IMR-90 (cell line): ENCODE measurements at regions not wholly inside any gene's neighbourhood (a gene's known extent, or its start where the extent isn't known, plus 50 kb on each side); places are given as distances from the start of the nearest gene placed in this dataset.

Experiments
- ATAC-seq: fragments of 200-7000 bp; cut with Tn5 transposase; 2 replicates; pipeline ENCODE4 v1.9.1; 2020; ENCODE audit warnings: low read depth, mild to moderate bottlenecking, moderate library complexity
- BruUV-seq: library from RNA; stranded (reverse); fragments of 400-500 nt; replicated peaks from 2 replicates; lab custom pipeline; 2021; lab: Mats Ljungman, UMichigan
- CTCF ChIA-PET: fragments of 300-600 bp; formaldehyde crosslinking; extraction: SDS; loops from one replicate; lab custom pipeline; 2021; ENCODE audit warnings: antibody characterized with exemption; lab: Yijun Ruan, JAX
- POLR2A ChIA-PET: fragments of 300-600 bp; sonication (Branson Sonifier 250); formaldehyde crosslinking; loops from one replicate; lab custom pipeline; 2022; ENCODE audit warnings: antibody characterized with exemption; ENCODE audit not compliant: unreplicated experiment; lab: Charles Lee
- DNase-seq: peaks from one replicate; pipeline ENCODE4 v3.0.0; 2013
- H2AFZ ChIP-seq: replicated peaks from 2 replicates; pipeline ENCODE3; 2013; ENCODE audit warnings: low read length, mild to moderate bottlenecking; ENCODE audit not compliant: poor library complexity
- H2AK5ac ChIP-seq: 2 replicates; pipeline ENCODE4 v1.6.1; 2013; ENCODE audit warnings: low read depth, low read length, inconsistent platforms
- H2AK9ac ChIP-seq: replicated peaks from 2 replicates; pipeline ENCODE3; 2013; ENCODE audit warnings: mild to moderate bottlenecking, low read depth, low read length, moderate library complexity; ENCODE audit not compliant: poor library complexity
- H2BK120ac ChIP-seq: 2 replicates; pipeline ENCODE4 v1.6.1; 2013; ENCODE audit warnings: low read depth, low read length, inconsistent platforms
- H2BK15ac ChIP-seq: 3 replicates; pipeline ENCODE4 v1.6.1; 2013; ENCODE audit warnings: low read depth, low read length, inconsistent platforms
- H2BK20ac ChIP-seq: 2 replicates; pipeline ENCODE4 v1.6.1; 2013; ENCODE audit warnings: low read depth, mild to moderate bottlenecking, inconsistent platforms, low read length, moderate library complexity
- H2BK5ac ChIP-seq: 2 replicates; pipeline ENCODE4 v1.6.1; 2013; ENCODE audit warnings: mild to moderate bottlenecking, low read depth, low read length, inconsistent platforms; ENCODE audit not compliant: poor library complexity, severe bottlenecking
- H3K14ac ChIP-seq: replicated peaks from 2 replicates; pipeline ENCODE4 v1.6.1; 2013; ENCODE audit warnings: low read depth, low read length, inconsistent platforms
- H3K18ac ChIP-seq: 2 replicates; pipeline ENCODE4 v1.6.1; 2013; ENCODE audit warnings: low read depth, low read length, control low read depth
- H3K23ac ChIP-seq: 2 replicates; pipeline ENCODE4 v1.6.1; 2013; ENCODE audit warnings: low read depth, low read length, inconsistent platforms
- H3K27ac ChIP-seq: 2 replicates; pipeline ENCODE4 v1.5.1; 2013; ENCODE audit warnings: mild to moderate bottlenecking, control low read depth, low read length; ENCODE audit not compliant: insufficient read depth
- H3K27me3 ChIP-seq: 2 replicates; pipeline ENCODE4 v1.6.1; 2013; ENCODE audit warnings: low read length; ENCODE audit not compliant: control insufficient read depth, insufficient read depth
- H3K36me3 ChIP-seq: 2 replicates; pipeline ENCODE4 v1.6.1; 2013; ENCODE audit warnings: low read length, mixed read lengths; ENCODE audit not compliant: control insufficient read depth, insufficient read depth
- H3K4ac ChIP-seq: 2 replicates; pipeline ENCODE4 v1.6.1; 2013; ENCODE audit warnings: low read depth, low read length, inconsistent platforms
- H3K4me1 ChIP-seq: 2 replicates; pipeline ENCODE4 v1.6.1; 2013; ENCODE audit warnings: low read length, mixed read lengths; ENCODE audit not compliant: control insufficient read depth, insufficient read depth
- H3K4me2 ChIP-seq: 2 replicates; pipeline ENCODE4 v1.6.1; 2013; ENCODE audit warnings: low read depth, mild to moderate bottlenecking, control low read depth, low read length, moderate library complexity
- H3K4me3 ChIP-seq: 2 replicates; pipeline ENCODE4 v1.5.1; 2013; ENCODE audit warnings: low read depth, mild to moderate bottlenecking, control low read depth, low read length, moderate library complexity; ENCODE audit not compliant: insufficient read depth
- H3K56ac ChIP-seq: 2 replicates; pipeline ENCODE4 v1.6.1; 2013; ENCODE audit warnings: low read length, inconsistent platforms; ENCODE audit not compliant: insufficient read depth; ENCODE audit errors: extremely low read depth
- H3K79me1 ChIP-seq, 2 experiments: 2 replicates each; pipeline ENCODE4 v1.6.1; 2013; ENCODE audit warnings: low read length in 2 of 2, inconsistent platforms in 1 of 2, low read depth in 1 of 2
- H3K9ac ChIP-seq: 2 replicates; pipeline ENCODE4 v1.6.1; 2013; ENCODE audit warnings: low read depth, low read length, control low read depth
- H3K9me1 ChIP-seq: 2 replicates; pipeline ENCODE4 v1.6.1; 2013; ENCODE audit warnings: low read length, inconsistent platforms; ENCODE audit not compliant: insufficient read depth
- H3K9me3 ChIP-seq: 2 replicates; pipeline ENCODE4 v1.6.1; 2013; ENCODE audit warnings: low read length; ENCODE audit not compliant: control insufficient read depth, insufficient read depth
- H4K20me1 ChIP-seq: 2 replicates; pipeline ENCODE4 v1.6.1; 2013; ENCODE audit warnings: low read length, inconsistent platforms; ENCODE audit not compliant: insufficient read depth
- H4K5ac ChIP-seq: 2 replicates; pipeline ENCODE4 v1.6.1; 2013; ENCODE audit warnings: mild to moderate bottlenecking, low read depth, low read length, control low read depth
- H4K8ac ChIP-seq, 2 experiments: 2 replicates each; pipeline ENCODE4 v1.6.1; 2013; ENCODE audit warnings: low read depth in 2 of 2, low read length in 2 of 2, control low read depth in 1 of 2, inconsistent platforms in 1 of 2
- H4K91ac ChIP-seq: 2 replicates; pipeline ENCODE4 v1.6.1; 2013; ENCODE audit warnings: low read depth, low read length, inconsistent platforms; ENCODE audit not compliant: insufficient read depth
- CEBPB ChIP-seq: IDR thresholded peaks from 2 replicates; pipeline ENCODE4 v1.6.1; 2012; ENCODE audit warnings: low read depth, low read length, improper control_type of control experiment
- FOS ChIP-seq: fragments of 150-350 bp; IDR thresholded peaks from 2 replicates; pipeline ENCODE4 v1.6.1; 2016; ENCODE audit warnings: low read depth, low read length
- MXI1 ChIP-seq: IDR thresholded peaks from 2 replicates; pipeline ENCODE4 v1.6.1; 2012; ENCODE audit warnings: low read depth, mild to moderate bottlenecking, low read length, moderate library complexity, borderline replicate concordance
- NFE2L2 ChIP-seq: fragments of 150-350 bp; IDR thresholded peaks from 2 replicates; pipeline ENCODE4 v1.6.1; 2016; ENCODE audit warnings: low read depth, mild to moderate bottlenecking, low read length
- POLR2A ChIP-seq: IDR thresholded peaks from 2 replicates; pipeline ENCODE4 v1.6.1; 2012; ENCODE audit warnings: mild to moderate bottlenecking, low read depth, low read length
- SMC3 ChIP-seq: fragments of 150-350 bp; IDR thresholded peaks from 2 replicates; pipeline ENCODE4 v1.6.1; 2016; ENCODE audit warnings: low read depth, mild to moderate bottlenecking, antibody characterized with exemption, low read length, moderate library complexity
- WGBS, 2 experiments: methylation state at CpG; one replicate each; pipeline versions ENCODE4 v1.1.5 to v1.1.7; 2013; ENCODE audit warnings: missing lambda C conversion rate in 2 of 2; ENCODE audit not compliant: insufficient read length in 1 of 2; ENCODE audit errors: extremely low coverage in 2 of 2; 5-methylcytosine and 5-hydroxymethylcytosine counted together
- dilution Hi-C: fragments of 300-500 bp; cut with HindIII; formaldehyde crosslinking; loops from one replicate; pipeline ENCODE4 v1.14.3; 2018; ENCODE audit warnings: low sequenced_read_pairs; ENCODE audit not compliant: unreplicated experiment
- in situ Hi-C: fragments of 300-500 bp; cut with MboI; formaldehyde crosslinking; loops from 3 replicates; pipeline ENCODE4 v1.14.3; 2019; ENCODE audit warnings: low sequenced_read_pairs, inconsistent platforms, mixed read lengths
- intact Hi-C: fragments of 100-400 bp; cut with micrococcal nuclease; formaldehyde crosslinking; loops from 2 replicates; pipeline ENCODE4 v1.10.0; 2022

GRCh38 chr4:127417885-127418535, 214.7 kb upstream of the INTU start:
- Histone ChIP-seq H3K9me3 (no peaks in the 10 kb centered on the region), H3K27me3 (no peaks in the 10 kb centered on the region; the same call in 1 of the 2 replicates), H4K5ac (no peak overlapping the region), H3K4me1 (no peaks in the 10 kb centered on the region; the same call in 1 of the 2 replicates), H3K27ac (no peak overlapping the region), H3K4me3 (no peak overlapping the region), H3K14ac (no peak overlapping the region), H2AK5ac (no peak overlapping the region), H3K79me1 (no peaks in the 10 kb centered on the region), H2BK20ac (no peak overlapping the region), H2BK15ac (no peak overlapping the region), H3K4me2 (no peak overlapping the region), H4K91ac (no peak overlapping the region), H4K20me1 (no peaks in the 10 kb centered on the region), H2BK120ac (no peak overlapping the region), H3K18ac (no peak overlapping the region), H3K23ac (no peak overlapping the region), H2BK5ac (no peak overlapping the region), H3K4ac (no peak overlapping the region), H2AK9ac (no peak overlapping the region), H3K56ac (no peak overlapping the region), H3K9ac (no peak overlapping the region), H2AFZ (no peak overlapping the region), H3K9me1 (no peaks in the 10 kb centered on the region), H3K36me3 (no peaks in the 10 kb centered on the region), H4K8ac (no peak overlapping the region)
- intact Hi-C loops = no loop called here
- ChIA-PET POLR2A (no interaction called here), CTCF (interaction anchor here (0.6 kb wide), 1 partner anchor 306 kb away, joined by 3 read pairs; no protein-coding TSS in a partner anchor)
- WGBS, 2 experiments = no CpG with 5 or more reads among the region's 3 CpGs
- no peak for TF ChIP-seq NFE2L2
- no peak for TF ChIP-seq POLR2A
- no peak for TF ChIP-seq CEBPB
- no peak for TF ChIP-seq FOS
- no peak for TF ChIP-seq SMC3
- no peak for TF ChIP-seq MXI1
- in situ Hi-C loops = no loop called here
- DNase-seq (no peak), ATAC-seq (no peak)
- BruUV-seq = no TSS peak
- dilution Hi-C loops = no loop called here
